SK-N-SH treated with all-trans-retinoic acid at 6 μM for 48 hours (cell line): ENCODE measurements at regions not wholly inside any gene's neighbourhood (a gene's known extent, or its start where the extent isn't known, plus 50 kb on each side); places are given as distances from the start of the nearest gene placed in this dataset.

Experiments used
- ATAC-seq: fragments of 200-7000 bp; cut with Tn5 transposase; 3 replicates; pipeline ENCODE4 v1.9.1; 2020; ENCODE audit warnings: mild to moderate bottlenecking, moderate library complexity
- ARNTL ChIP-seq: fragments of 450-650 bp; formaldehyde crosslinking; IDR thresholded peaks from 2 replicates; pipeline ENCODE4 v1.5.0; 2020; ENCODE audit warnings: low read depth, mild to moderate bottlenecking, moderate library complexity, borderline replicate concordance
- BACH2 ChIP-seq: fragments of 250-450 bp; sonication (Bioruptor Pico); IDR thresholded peaks from 2 replicates; pipeline ENCODE4 v1.9.0; 2021; ENCODE audit warnings: mild to moderate bottlenecking, borderline replicate concordance
- CSDC2 ChIP-seq: fragments of 250-450 bp; sonication (Bioruptor Pico); IDR thresholded peaks from 2 replicates; pipeline ENCODE4 v1.5.0; 2020; ENCODE audit warnings: mild to moderate bottlenecking, moderate library complexity
- ESRRG ChIP-seq: fragments of 250-450 bp; sonication (Bioruptor Pico); IDR thresholded peaks from 2 replicates; pipeline ENCODE4 v1.6.1; 2021; ENCODE audit warnings: mild to moderate bottlenecking
- GLIS3 ChIP-seq: fragments of 250-450 bp; sonication (Bioruptor Pico); IDR thresholded peaks from 2 replicates; pipeline ENCODE4 v1.5.0; 2020; ENCODE audit warnings: mild to moderate bottlenecking, moderate library complexity
- ISL1 ChIP-seq: fragments of 250-450 bp; sonication (Bioruptor Pico); IDR thresholded peaks from 2 replicates; pipeline ENCODE4 v2.1.2; 2022; ENCODE audit warnings: mild to moderate bottlenecking, moderate library complexity
- PPARA ChIP-seq: fragments of 250-450 bp; sonication (Bioruptor Pico); IDR thresholded peaks from 2 replicates; pipeline ENCODE4 v1.5.0; 2020; ENCODE audit warnings: mild to moderate bottlenecking, borderline replicate concordance
- RARB ChIP-seq: fragments of 250-450 bp; sonication (Bioruptor Pico); IDR thresholded peaks from 2 replicates; pipeline ENCODE4 v1.8.0; 2021; ENCODE audit warnings: mild to moderate bottlenecking, moderate library complexity
- SNAI2 ChIP-seq: fragments of 250-450 bp; sonication (Bioruptor Pico); IDR thresholded peaks from 2 replicates; pipeline ENCODE4 v1.5.0; 2020; ENCODE audit warnings: mild to moderate bottlenecking, moderate library complexity
- TOX ChIP-seq: fragments of 250-450 bp; sonication (Bioruptor Pico); IDR thresholded peaks from 2 replicates; pipeline ENCODE4 v1.8.0; 2021; ENCODE audit warnings: mild to moderate bottlenecking, moderate library complexity, borderline replicate concordance
- ZC3H10 ChIP-seq: fragments of 250-450 bp; sonication (Bioruptor Pico); IDR thresholded peaks from 2 replicates; pipeline ENCODE4 v1.5.1; 2021; ENCODE audit warnings: mild to moderate bottlenecking, moderate library complexity
- ZFP3 ChIP-seq: fragments of 250-450 bp; sonication (Bioruptor Pico); IDR thresholded peaks from 2 replicates; pipeline ENCODE4 v1.5.0; 2020; ENCODE audit warnings: mild to moderate bottlenecking, moderate library complexity
- ZFP30 ChIP-seq: fragments of 450-650 bp; formaldehyde crosslinking; IDR thresholded peaks from 2 replicates; pipeline ENCODE4 v1.5.0; 2022; ENCODE audit warnings: mild to moderate bottlenecking, moderate library complexity
- ZNF565 ChIP-seq: fragments of 450-650 bp; formaldehyde crosslinking; conservative IDR thresholded peaks from 2 replicates; pipeline ENCODE4 v1.5.0; 2020; ENCODE audit warnings: low read depth, mild to moderate bottlenecking, moderate library complexity
- ZNF8 ChIP-seq: fragments of 450-650 bp; formaldehyde crosslinking; IDR thresholded peaks from 2 replicates; pipeline ENCODE4 v1.5.0; 2020; ENCODE audit warnings: mild to moderate bottlenecking, moderate library complexity
- TF ChIP-seq, protein P1 (sequence below): fragments of 250-450 bp; sonication (Bioruptor Pico); IDR thresholded peaks from 2 replicates; pipeline ENCODE4 v1.5.1; 2020; ENCODE audit warnings: low read depth, mild to moderate bottlenecking, moderate library complexity
- TF ChIP-seq, protein P2 (sequence below): fragments of 250-450 bp; sonication (Bioruptor Pico); IDR thresholded peaks from 2 replicates; pipeline ENCODE4 v1.5.1; 2021; ENCODE audit warnings: mild to moderate bottlenecking, moderate library complexity
- TF ChIP-seq, protein P3 (sequence below): fragments of 250-450 bp; sonication (Bioruptor Pico); IDR thresholded peaks from 2 replicates; pipeline ENCODE4 v1.8.0; 2021; ENCODE audit warnings: low read depth, mild to moderate bottlenecking, moderate library complexity, borderline replicate concordance
- TF ChIP-seq, protein P4 (sequence below): fragments of 250-450 bp; sonication (Bioruptor Pico); IDR thresholded peaks from 2 replicates; pipeline ENCODE4 v1.5.0; 2020; ENCODE audit warnings: mild to moderate bottlenecking, moderate library complexity
- TF ChIP-seq, protein P5 (sequence below): fragments of 250-450 bp; sonication (Bioruptor Pico); IDR thresholded peaks from 2 replicates; pipeline ENCODE4 v1.8.0; 2020; ENCODE audit warnings: mild to moderate bottlenecking, moderate library complexity, borderline replicate concordance

DNA sequence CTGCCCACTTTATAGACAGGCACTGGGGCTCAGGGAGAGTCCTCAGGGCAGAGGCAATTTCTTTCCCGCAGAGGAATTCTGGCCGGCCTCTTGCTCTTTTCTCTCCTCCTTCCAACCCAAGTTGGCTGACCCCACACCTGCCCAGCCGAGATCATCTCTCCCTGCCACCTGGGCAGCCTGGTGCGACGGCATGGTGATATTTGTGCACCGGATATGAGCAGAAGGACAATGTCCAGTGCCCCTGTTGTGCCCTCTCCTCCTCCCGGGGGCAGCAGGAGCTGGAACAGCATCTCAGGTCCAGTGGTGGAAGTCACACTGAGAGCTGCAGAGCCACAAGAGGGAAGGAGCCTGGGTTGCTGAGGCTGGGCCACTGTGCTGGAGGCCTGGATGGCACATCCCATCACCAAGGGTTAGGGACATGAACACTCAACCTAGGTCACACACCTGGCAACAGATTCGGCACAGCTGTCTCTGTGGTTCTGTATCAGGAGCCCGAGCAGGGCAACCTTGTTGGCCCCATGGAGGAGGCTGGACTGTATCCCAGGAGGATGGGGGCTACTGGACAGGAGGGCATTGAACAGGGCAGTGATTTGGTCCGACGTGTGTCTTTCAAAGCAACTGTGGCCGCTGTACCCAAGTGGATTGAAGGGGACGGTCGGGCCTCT, 57.7 kb upstream of the DIO3 start:
- no peak for ATAC-seq

DNA sequence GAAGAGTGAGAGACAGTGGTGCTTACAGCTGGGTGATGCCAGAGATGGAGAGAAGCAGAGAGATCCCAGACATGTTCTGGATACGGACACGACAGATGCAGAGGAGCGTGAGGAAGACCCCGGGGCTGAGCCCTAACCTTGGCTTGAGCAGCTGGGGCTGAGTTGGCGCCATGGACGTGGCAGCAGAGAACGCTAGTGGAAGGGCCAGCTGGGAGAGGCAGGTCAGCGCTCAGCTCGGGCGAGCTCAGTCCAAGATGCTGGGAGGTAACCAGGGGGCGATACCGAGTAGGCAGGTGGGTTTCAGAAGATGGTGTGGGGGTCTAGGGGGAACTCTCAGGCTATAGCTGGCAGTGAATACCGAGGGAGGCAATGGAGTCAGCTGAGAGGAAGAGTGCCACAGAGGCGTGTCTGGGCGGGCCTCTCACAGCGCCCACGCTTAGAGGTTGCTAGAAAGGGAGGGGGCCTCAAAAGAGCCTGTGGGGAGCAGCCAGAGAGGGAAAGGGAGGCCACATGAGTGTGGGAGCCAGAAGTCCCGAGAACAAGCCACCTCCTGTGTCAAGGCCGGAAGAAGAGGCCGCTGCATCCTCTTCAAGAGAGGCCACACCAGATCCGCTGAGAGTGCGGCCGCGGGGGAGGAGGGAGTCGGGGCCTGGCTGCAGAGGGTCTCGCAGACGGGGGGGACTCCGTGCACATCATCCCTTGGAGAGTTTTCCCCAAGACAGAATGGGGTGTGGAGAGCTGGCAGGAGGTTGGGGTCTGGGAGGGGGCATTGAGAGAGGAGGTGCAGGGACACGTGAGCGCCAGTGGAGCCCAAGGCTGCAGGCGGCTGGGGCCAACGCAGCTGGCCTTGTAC, 57.0 kb upstream of the DIO3 start:
- ATAC-seq, result no peak
- TF ChIP-seq GLIS3 (CRISPR knock-in tag) (no peak), ZNF565 (CRISPR knock-in tag) (no peak), SNAI2 (CRISPR knock-in tag) (no peak)

More for the DNA sequence above, 57.7 kb upstream of the DIO3 start:
- TF ChIP-seq GLIS3 (CRISPR knock-in tag), result no peak
- no peak for TF ChIP-seq ISL1 (CRISPR knock-in tag)
- TF ChIP-seq ZNF8 (CRISPR knock-in tag), result no peak
- no peak for TF ChIP-seq ESRRG (CRISPR knock-in tag)
- no peak for TF ChIP-seq ZNF565 (CRISPR knock-in tag)
- TF ChIP-seq TOX (CRISPR knock-in tag), result no peak
- no peak for TF ChIP-seq ZFP3 (CRISPR knock-in tag)
- TF ChIP-seq, protein P1, sequence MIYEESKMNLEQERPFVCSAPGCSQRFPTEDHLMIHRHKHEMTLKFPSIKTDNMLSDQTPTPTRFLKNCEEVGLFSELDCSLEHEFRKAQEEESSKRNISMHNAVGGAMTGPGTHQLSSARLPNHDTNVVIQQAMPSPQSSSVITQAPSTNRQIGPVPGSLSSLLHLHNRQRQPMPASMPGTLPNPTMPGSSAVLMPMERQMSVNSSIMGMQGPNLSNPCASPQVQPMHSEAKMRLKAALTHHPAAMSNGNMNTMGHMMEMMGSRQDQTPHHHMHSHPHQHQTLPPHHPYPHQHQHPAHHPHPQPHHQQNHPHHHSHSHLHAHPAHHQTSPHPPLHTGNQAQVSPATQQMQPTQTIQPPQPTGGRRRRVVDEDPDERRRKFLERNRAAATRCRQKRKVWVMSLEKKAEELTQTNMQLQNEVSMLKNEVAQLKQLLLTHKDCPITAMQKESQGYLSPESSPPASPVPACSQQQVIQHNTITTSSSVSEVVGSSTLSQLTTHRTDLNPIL, result no peak
- TF ChIP-seq, protein P2, sequence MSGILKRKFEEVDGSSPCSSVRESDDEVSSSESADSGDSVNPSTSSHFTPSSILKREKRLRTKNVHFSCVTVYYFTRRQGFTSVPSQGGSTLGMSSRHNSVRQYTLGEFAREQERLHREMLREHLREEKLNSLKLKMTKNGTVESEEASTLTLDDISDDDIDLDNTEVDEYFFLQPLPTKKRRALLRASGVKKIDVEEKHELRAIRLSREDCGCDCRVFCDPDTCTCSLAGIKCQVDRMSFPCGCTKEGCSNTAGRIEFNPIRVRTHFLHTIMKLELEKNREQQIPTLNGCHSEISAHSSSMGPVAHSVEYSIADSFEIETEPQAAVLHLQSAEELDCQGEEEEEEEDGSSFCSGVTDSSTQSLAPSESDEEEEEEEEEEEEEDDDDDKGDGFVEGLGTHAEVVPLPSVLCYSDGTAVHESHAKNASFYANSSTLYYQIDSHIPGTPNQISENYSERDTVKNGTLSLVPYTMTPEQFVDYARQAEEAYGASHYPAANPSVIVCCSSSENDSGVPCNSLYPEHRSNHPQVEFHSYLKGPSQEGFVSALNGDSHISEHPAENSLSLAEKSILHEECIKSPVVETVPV, result no peak
- TF ChIP-seq, protein P3, sequence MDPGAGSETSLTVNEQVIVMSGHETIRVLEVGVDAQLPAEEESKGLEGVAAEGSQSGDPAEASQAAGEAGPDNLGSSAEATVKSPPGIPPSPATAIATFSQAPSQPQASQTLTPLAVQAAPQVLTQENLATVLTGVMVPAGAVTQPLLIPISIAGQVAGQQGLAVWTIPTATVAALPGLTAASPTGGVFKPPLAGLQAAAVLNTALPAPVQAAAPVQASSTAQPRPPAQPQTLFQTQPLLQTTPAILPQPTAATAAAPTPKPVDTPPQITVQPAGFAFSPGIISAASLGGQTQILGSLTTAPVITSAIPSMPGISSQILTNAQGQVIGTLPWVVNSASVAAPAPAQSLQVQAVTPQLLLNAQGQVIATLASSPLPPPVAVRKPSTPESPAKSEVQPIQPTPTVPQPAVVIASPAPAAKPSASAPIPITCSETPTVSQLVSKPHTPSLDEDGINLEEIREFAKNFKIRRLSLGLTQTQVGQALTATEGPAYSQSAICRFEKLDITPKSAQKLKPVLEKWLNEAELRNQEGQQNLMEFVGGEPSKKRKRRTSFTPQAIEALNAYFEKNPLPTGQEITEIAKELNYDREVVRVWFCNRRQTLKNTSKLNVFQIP (CRISPR knock-in tag), result no peak
- no peak for TF ChIP-seq CSDC2 (CRISPR knock-in tag)
- no peak for TF ChIP-seq RARB (CRISPR knock-in tag)
- TF ChIP-seq, protein P4, sequence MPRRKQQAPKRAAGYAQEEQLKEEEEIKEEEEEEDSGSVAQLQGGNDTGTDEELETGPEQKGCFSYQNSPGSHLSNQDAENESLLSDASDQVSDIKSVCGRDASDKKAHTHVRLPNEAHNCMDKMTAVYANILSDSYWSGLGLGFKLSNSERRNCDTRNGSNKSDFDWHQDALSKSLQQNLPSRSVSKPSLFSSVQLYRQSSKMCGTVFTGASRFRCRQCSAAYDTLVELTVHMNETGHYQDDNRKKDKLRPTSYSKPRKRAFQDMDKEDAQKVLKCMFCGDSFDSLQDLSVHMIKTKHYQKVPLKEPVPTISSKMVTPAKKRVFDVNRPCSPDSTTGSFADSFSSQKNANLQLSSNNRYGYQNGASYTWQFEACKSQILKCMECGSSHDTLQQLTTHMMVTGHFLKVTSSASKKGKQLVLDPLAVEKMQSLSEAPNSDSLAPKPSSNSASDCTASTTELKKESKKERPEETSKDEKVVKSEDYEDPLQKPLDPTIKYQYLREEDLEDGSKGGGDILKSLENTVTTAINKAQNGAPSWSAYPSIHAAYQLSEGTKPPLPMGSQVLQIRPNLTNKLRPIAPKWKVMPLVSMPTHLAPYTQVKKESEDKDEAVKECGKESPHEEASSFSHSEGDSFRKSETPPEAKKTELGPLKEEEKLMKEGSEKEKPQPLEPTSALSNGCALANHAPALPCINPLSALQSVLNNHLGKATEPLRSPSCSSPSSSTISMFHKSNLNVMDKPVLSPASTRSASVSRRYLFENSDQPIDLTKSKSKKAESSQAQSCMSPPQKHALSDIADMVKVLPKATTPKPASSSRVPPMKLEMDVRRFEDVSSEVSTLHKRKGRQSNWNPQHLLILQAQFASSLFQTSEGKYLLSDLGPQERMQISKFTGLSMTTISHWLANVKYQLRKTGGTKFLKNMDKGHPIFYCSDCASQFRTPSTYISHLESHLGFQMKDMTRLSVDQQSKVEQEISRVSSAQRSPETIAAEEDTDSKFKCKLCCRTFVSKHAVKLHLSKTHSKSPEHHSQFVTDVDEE (CRISPR knock-in tag), result no peak
- TF ChIP-seq, protein P5, sequence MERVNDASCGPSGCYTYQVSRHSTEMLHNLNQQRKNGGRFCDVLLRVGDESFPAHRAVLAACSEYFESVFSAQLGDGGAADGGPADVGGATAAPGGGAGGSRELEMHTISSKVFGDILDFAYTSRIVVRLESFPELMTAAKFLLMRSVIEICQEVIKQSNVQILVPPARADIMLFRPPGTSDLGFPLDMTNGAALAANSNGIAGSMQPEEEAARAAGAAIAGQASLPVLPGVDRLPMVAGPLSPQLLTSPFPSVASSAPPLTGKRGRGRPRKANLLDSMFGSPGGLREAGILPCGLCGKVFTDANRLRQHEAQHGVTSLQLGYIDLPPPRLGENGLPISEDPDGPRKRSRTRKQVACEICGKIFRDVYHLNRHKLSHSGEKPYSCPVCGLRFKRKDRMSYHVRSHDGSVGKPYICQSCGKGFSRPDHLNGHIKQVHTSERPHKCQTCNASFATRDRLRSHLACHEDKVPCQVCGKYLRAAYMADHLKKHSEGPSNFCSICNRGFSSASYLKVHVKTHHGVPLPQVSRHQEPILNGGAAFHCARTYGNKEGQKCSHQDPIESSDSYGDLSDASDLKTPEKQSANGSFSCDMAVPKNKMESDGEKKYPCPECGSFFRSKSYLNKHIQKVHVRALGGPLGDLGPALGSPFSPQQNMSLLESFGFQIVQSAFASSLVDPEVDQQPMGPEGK (CRISPR knock-in tag), result no peak
- TF ChIP-seq ZFP30 (CRISPR knock-in tag), result no peak
- no peak for TF ChIP-seq PPARA (CRISPR knock-in tag)
- TF ChIP-seq ARNTL (CRISPR knock-in tag), result no peak
- no peak for TF ChIP-seq SNAI2 (CRISPR knock-in tag)

DNA sequence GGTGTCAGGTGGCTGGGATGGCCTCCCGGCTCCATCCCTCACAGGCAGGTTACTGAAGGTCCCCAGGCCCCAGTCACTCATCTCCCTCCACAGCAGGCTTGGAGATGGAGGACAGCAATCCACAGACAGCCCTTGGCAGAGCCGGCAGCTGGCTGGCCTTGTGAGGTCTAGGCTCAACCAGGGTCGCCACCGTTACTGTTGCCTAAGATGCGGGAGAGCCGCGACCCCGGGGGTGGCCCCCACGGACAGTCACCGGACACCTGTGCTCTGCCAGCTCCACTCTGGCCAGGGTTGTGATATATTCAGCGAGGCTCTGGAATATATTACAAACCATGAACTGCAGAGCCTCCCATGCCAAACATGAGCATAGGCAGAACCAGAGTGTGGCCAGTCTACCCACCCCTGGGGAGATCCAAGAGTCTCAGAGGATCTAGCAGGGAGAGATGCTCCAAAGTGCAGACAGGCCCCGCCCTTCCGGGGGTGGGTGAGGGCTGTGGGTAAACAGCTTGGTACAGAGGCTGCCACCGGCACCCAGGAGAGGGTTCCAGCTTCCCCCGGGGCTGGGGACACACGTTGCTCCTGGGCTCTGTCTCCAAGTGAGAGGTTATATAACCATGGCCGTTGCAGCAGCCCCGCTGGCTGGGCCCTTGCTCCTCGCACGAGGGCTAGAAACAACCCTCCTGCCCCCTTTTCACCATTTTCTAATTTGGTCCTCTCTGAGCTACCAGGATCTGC, 55.9 kb upstream of the DIO3 start:
- no peak for ATAC-seq
- TF ChIP-seq RARB (CRISPR knock-in tag) (no peak), ZC3H10 (CRISPR knock-in tag) (no peak), SNAI2 (CRISPR knock-in tag) (no peak), ISL1 (CRISPR knock-in tag) (no peak), CSDC2 (CRISPR knock-in tag) (no peak), ZFP3 (CRISPR knock-in tag) (no peak), BACH2 (no peak)
- TF ChIP-seq, protein P1, result no peak
- TF ChIP-seq, protein P3 (CRISPR knock-in tag), result no peak
- TF ChIP-seq, protein P5 (CRISPR knock-in tag), result no peak
